Calu3 (cell line): ENCODE measurements at regions not wholly inside any gene's neighbourhood (a gene's known extent, or its start where the extent isn't known, plus 50 kb on each side); places are given as distances from the start of the nearest gene placed in this dataset.

Experiments
- BruUV-seq: library from RNA; stranded (reverse); fragments of 400-500 nt; replicated peaks from 2 replicates; lab custom pipeline; 2021; lab: Mats Ljungman, UMichigan
- CTCF ChIA-PET: fragments of 300-600 bp; sonication (Branson Sonifier 250); formaldehyde crosslinking; loops from one replicate; lab custom pipeline; 2022; ENCODE audit warnings: antibody characterized with exemption; lab: Charles Lee
- DNase-seq: peaks from one replicate; pipeline ENCODE4 v3.0.0; 2022
- H3K27ac Mint-ChIP-seq: one replicate; pipeline ENCODE4 v1.8.0; 2022; ENCODE audit warnings: mixed read lengths; ENCODE audit not compliant: unreplicated experiment
- H3K27me3 Mint-ChIP-seq: one replicate; pipeline ENCODE4 v1.8.0; 2022; ENCODE audit warnings: mixed read lengths; ENCODE audit not compliant: unreplicated experiment
- H3K36me3 Mint-ChIP-seq: one replicate; pipeline ENCODE4 v1.8.0; 2022; ENCODE audit warnings: mild to moderate bottlenecking, moderate library complexity, mixed read lengths; ENCODE audit not compliant: insufficient read depth, unreplicated experiment
- H3K4me1 Mint-ChIP-seq: one replicate; pipeline ENCODE4 v1.8.0; 2022; ENCODE audit warnings: mild to moderate bottlenecking, low read depth, mixed read lengths; ENCODE audit not compliant: unreplicated experiment
- H3K4me3 Mint-ChIP-seq: one replicate; pipeline ENCODE4 v1.8.0; 2022; ENCODE audit warnings: mild to moderate bottlenecking, low read depth, moderate library complexity, mixed read lengths; ENCODE audit not compliant: unreplicated experiment
- H3K9me3 Mint-ChIP-seq: one replicate; pipeline ENCODE4 v1.8.0; 2022; ENCODE audit warnings: low read depth, mixed read lengths; ENCODE audit not compliant: unreplicated experiment
- CTCF ChIP-seq: fragments of 200-600 bp; IDR thresholded peaks from one replicate; pipeline ENCODE4 v1.8.0; 2022; ENCODE audit warnings: antibody characterized with exemption; ENCODE audit not compliant: unreplicated experiment
- intact Hi-C: fragments of 100-400 bp; cut with micrococcal nuclease; formaldehyde crosslinking; loops from one replicate; pipeline ENCODE4 v1.10.0; 2022; ENCODE audit not compliant: unreplicated experiment

GRCh38 chr6:104325341-104326172 lies 534.2 kb downstream of the HACE1 start:
- CTCF ChIA-PET: interaction anchor here (0.9 kb wide), 1 partner anchor 200 kb away, joined by 4 read pairs; no protein-coding TSS in a partner anchor
- no peak overlapping the region for H3K4me3 Mint-ChIP-seq

GRCh38 chr6:104324301-104324700 lies 535.4 kb downstream of the HACE1 start:
- no peaks in the 10 kb centered on the region for H3K27me3 Mint-ChIP-seq
- DNase-seq: no peak
- H3K4me3 Mint-ChIP-seq: no peak overlapping the region
- CTCF ChIA-PET: no interaction called here
- no peak overlapping the region for H3K27ac Mint-ChIP-seq
- BruUV-seq: no TSS peak
- H3K9me3 Mint-ChIP-seq: no peaks in the 10 kb centered on the region
- H3K36me3 Mint-ChIP-seq: no peaks in the 10 kb centered on the region
- no peak for TF ChIP-seq CTCF
- intact Hi-C loops: loop anchor here (10.0 kb wide), 1 partner anchor 530 kb away; no protein-coding TSS in a partner anchor
- H3K4me1 Mint-ChIP-seq: no peaks in the 10 kb centered on the region

More at GRCh38 chr6:104325341-104326172, 534.2 kb downstream of the HACE1 start:
- Mint-ChIP-seq H3K4me1 (no peaks in the 10 kb centered on the region), H3K9me3 (no peaks in the 10 kb centered on the region), H3K27ac (no peak overlapping the region), H3K36me3 (no peaks in the 10 kb centered on the region), H3K27me3 (no peaks in the 10 kb centered on the region)
- intact Hi-C loops: loop anchor here (1.0 to 10.0 kb wide), 4 partner anchors 202 to 531 kb away; no protein-coding TSS in a partner anchor
- TF ChIP-seq CTCF: peak; percentile 47
- BruUV-seq: no TSS peak
- DNase-seq: peak; percentile 14

- H3K27ac Mint-ChIP-seq: no peak overlapping the region
- CTCF ChIA-PET: no interaction called here
- no peaks in the 10 kb centered on the region for H3K27me3 Mint-ChIP-seq
- no peak for TF ChIP-seq CTCF
- intact Hi-C loops: loop anchor here (10.0 kb wide), 1 partner anchor 528 kb away; no protein-coding TSS in a partner anchor
- H3K36me3 Mint-ChIP-seq: no peaks in the 10 kb centered on the region
- H3K9me3 Mint-ChIP-seq: peaks cover 2% of the 10 kb centered on the region
- no peaks in the 10 kb centered on the region for H3K4me1 Mint-ChIP-seq
- no TSS peak for BruUV-seq
- H3K4me3 Mint-ChIP-seq: no peak overlapping the region
- no peak for DNase-seq
Measured at GRCh38 chr6:104322841-104323240, 536.9 kb downstream of the HACE1 start.

- H3K4me3 Mint-ChIP-seq: no peak overlapping the region
- DNase-seq: no peak
- CTCF ChIA-PET: no interaction called here
- no peaks in the 10 kb centered on the region for H3K27me3 Mint-ChIP-seq
- no peaks in the 10 kb centered on the region for H3K36me3 Mint-ChIP-seq
- H3K9me3 Mint-ChIP-seq: peaks cover 2% of the 10 kb centered on the region
- no peak overlapping the region for H3K27ac Mint-ChIP-seq
- no peaks in the 10 kb centered on the region for H3K4me1 Mint-ChIP-seq
- TF ChIP-seq CTCF: no peak
- no TSS peak for BruUV-seq
- intact Hi-C loops: loop anchor here (10.0 kb wide), 1 partner anchor 526 kb away; no protein-coding TSS in a partner anchor
Measured at GRCh38 chr6:104321301-104321700, 538.4 kb downstream of the HACE1 start.
